ENCODE measurements at regions not wholly inside any gene's neighbourhood (a gene's known extent, or its start where the extent isn't known, plus 50 kb on each side); places are given as distances from the start of the nearest gene placed in this dataset.

DNA sequence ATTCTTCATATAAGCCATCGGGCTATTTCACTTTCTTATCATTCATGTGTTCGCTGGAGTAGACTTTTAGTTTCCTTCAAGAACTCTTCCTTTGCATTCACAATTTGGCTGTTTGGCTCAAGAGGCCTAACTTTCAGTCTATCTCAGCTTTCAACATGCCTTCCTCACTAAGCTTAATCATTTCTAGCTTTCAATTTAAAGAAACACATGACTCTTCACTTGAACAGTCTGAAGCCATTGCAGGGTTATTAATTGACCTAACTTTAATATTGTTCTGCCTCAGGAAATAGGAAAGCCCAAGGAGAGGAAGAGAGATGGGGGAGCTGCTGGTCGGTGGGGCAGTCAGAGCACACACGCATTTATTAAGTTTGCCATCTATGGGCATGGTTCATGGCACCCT lies 158.1 kb downstream of the SUCLA2 start:
- TF ChIP-seq CTCF (IDR thresholded peaks at IDR 0.05) = no peak
- no peak for TF ChIP-seq POLR2A (IDR thresholded peaks at IDR 0.05)
- Histone ChIP-seq H3K27ac (no peak overlapping the region), H3K9me3 (replicated peaks in 1 of 3) (no peaks in the 10 kb centered on the region), H3K27me3 (no peaks in the 10 kb centered on the region), H3K36me3 (replicated peaks in 1 of 2) (no peaks in the 10 kb centered on the region), H3K4me3 (no peak overlapping the region), H3K4me1 (replicated peaks in 1 of 2) (no peaks in the 10 kb centered on the region)
- 90 to 94% (median 91%) methylated on average over 4 of the region's 4 CpGs for WGBS, 4 donors
- no peak for DNase-seq
- intact Hi-C loops (cut with DNase I) = no loop called here

GRCh38 chr13:47841151-47841550 lies 159.9 kb downstream of the SUCLA2 start:
- intact Hi-C loops (cut with DNase I) = no loop called here
- 59 to 66% (median 65%) methylated on average over 4 of the region's 4 CpGs for WGBS, 4 donors
- no peaks in the 10 kb centered on the region for H3K9me3 ChIP-seq (replicated peaks in 1 of 3)

GRCh38 chr13:47837906-47838305 lies 163.2 kb downstream of the SUCLA2 start:
- TF ChIP-seq CTCF (IDR thresholded peaks at IDR 0.05) (no peak), POLR2A (IDR thresholded peaks at IDR 0.05) (no peak)
- H3K36me3 ChIP-seq (replicated peaks in 1 of 2) = no peaks in the 10 kb centered on the region
- no peak overlapping the region for H3K27ac ChIP-seq
- DNase-seq = no peak
- H3K27me3 ChIP-seq = no peaks in the 10 kb centered on the region
- no peaks in the 10 kb centered on the region for H3K9me3 ChIP-seq (replicated peaks in 1 of 3)
- 84 to 87% (median 85%) methylated on average over 4 of the region's 4 CpGs for WGBS, 4 donors
- no peaks in the 10 kb centered on the region for H3K4me1 ChIP-seq (replicated peaks in 1 of 2)
- no peak overlapping the region for H3K4me3 ChIP-seq
- intact Hi-C loops (cut with DNase I) = no loop called here

More at GRCh38 chr13:47841151-47841550, 159.9 kb downstream of the SUCLA2 start:
- H3K36me3 ChIP-seq (replicated peaks in 1 of 2) = no peaks in the 10 kb centered on the region
- H3K4me3 ChIP-seq = no peak overlapping the region
- H3K27me3 ChIP-seq = no peaks in the 10 kb centered on the region
- TF ChIP-seq CTCF (IDR thresholded peaks at IDR 0.05) = no peak
- TF ChIP-seq POLR2A (IDR thresholded peaks at IDR 0.05) = no peak
- DNase-seq = no peak
- H3K4me1 ChIP-seq (replicated peaks in 1 of 2) = no peaks in the 10 kb centered on the region
- H3K27ac ChIP-seq = no peak overlapping the region

GRCh38 chr13:47837104-47837880 lies 163.8 kb downstream of the SUCLA2 start:
- TF ChIP-seq POLR2A (IDR thresholded peaks at IDR 0.05) (no peak), CTCF (IDR thresholded peaks at IDR 0.05) (no peak)
- Histone ChIP-seq H3K27me3 (no peaks in the 10 kb centered on the region), H3K36me3 (replicated peaks in 1 of 2) (no peaks in the 10 kb centered on the region), H3K4me3 (no peak overlapping the region), H3K4me1 (replicated peaks in 1 of 2) (no peaks in the 10 kb centered on the region), H3K27ac (no peak overlapping the region), H3K9me3 (replicated peaks in 1 of 3) (no peaks in the 10 kb centered on the region)
- 81 to 85% (median 84%) methylated on average over 5 of the region's 5 CpGs for WGBS, 4 donors
- intact Hi-C loops (cut with DNase I) = no loop called here
- no peak for DNase-seq

All from adrenal gland (tissue), 9 donors.